Breast epithelium (tissue), 4 donors: ENCODE measurements at regions not wholly inside any gene's neighbourhood (a gene's known extent, or its start where the extent isn't known, plus 50 kb on each side); places are given as distances from the start of the nearest gene placed in this dataset.
A peak's percentile ranks its signal among the peaks of the same experiment; 100 is the strongest.

Experiments used
- DNase-seq, 2 donors: peaks; one replicate each; pipeline ENCODE4 v3.0.0-alpha.2; 2019; ENCODE audit warnings: low spot score in 2 of 2
- H3K27ac ChIP-seq, 2 donors: fragments of 200-600 bp; sonication (generic) in 1 of 2; one replicate each; pipeline ENCODE4 v1.5.1; 2016 to 2019; ENCODE audit warnings: mild to moderate bottlenecking in 1 of 2
- H3K27me3 ChIP-seq, 2 donors: fragments of 200-600 bp; sonication (generic) in 1 of 2; one replicate each; pipeline versions ENCODE4 v1.5.1 to v1.6.0; 2017 to 2019; ENCODE audit warnings: control low read depth in 1 of 2, mild to moderate bottlenecking in 1 of 2
- H3K36me3 ChIP-seq: fragments of 200-600 bp; one replicate; pipeline ENCODE4 v1.5.1; 2019
- H3K4me1 ChIP-seq, 2 donors: fragments of 200-600 bp; sonication (generic); one replicate each; pipeline ENCODE4 v1.5.1; 2016 to 2019; ENCODE audit warnings: control low read depth in 1 of 2
- H3K4me3 ChIP-seq, 3 donors: fragments of 200-600 bp; sonication (generic); 1 replicate in 2 of 3; 2 replicates in 1 of 3; pipeline ENCODE4 v1.5.1; 2016 to 2019; ENCODE audit warnings: mild to moderate bottlenecking in 3 of 3, moderate library complexity in 2 of 3
- H3K9me3 ChIP-seq, 2 donors: fragments of 200-600 bp; sonication (generic) in 1 of 2; one replicate each; pipeline ENCODE4 v1.5.1; 2016 to 2019; ENCODE audit warnings: control low read depth in 1 of 2
- CTCF ChIP-seq, 3 donors: fragments of 450-650 bp; IDR thresholded peaks; one replicate each; pipeline ENCODE4 v1.5.1; 2016 to 2017; ENCODE audit warnings: antibody characterized with exemption in 3 of 3, mild to moderate bottlenecking in 3 of 3, moderate library complexity in 3 of 3
- POLR2A ChIP-seq: fragments of 450-650 bp; IDR thresholded peaks from one replicate; pipeline ENCODE4 v1.6.1; 2016; ENCODE audit warnings: antibody characterized with exemption, mild to moderate bottlenecking, moderate library complexity
- POLR2AphosphoS5 ChIP-seq, 3 donors: sonication (generic); formaldehyde crosslinking; IDR thresholded peaks; one replicate each; pipeline ENCODE4 v1.6.1; 2017; ENCODE audit warnings: antibody characterized with exemption in 3 of 3
- intact Hi-C: fragments of 100-400 bp; cut with DNase I; formaldehyde crosslinking; loops from one replicate; pipeline ENCODE4 v1.15.1; 2023; ENCODE audit warnings: low total_unique reads

- no peak for TF ChIP-seq POLR2AphosphoS5 (IDR thresholded peaks at IDR 0.05)
- no peak for TF ChIP-seq CTCF (IDR thresholded peaks at IDR 0.05)
- no peak for TF ChIP-seq POLR2A
- Histone ChIP-seq H3K4me1 (no peaks in the 10 kb centered on the region), H3K27me3 (no peaks in the 10 kb centered on the region), H3K9me3 (peaks cover 0 to 2% of the 10 kb centered on the region in 2 donors), H3K27ac (no peak overlapping the region), H3K4me3 (no peak overlapping the region), H3K36me3 (no peaks in the 10 kb centered on the region)
- DNase-seq, result no peak
- intact Hi-C loops, result no loop called here
These were observed 942.9 kb upstream of the KLHL29 start for GRCh38 chr2:22442051-22442450.

GRCh38 chr2:22444281-22444680 is 940.7 kb upstream of the KLHL29 start:
- no peak for TF ChIP-seq POLR2AphosphoS5 (IDR thresholded peaks at IDR 0.05)
- TF ChIP-seq CTCF (IDR thresholded peaks at IDR 0.05), result no peak
- no peak for TF ChIP-seq POLR2A
- Histone ChIP-seq H3K9me3 (peaks cover 0 to 10% of the 10 kb centered on the region in 2 donors), H3K36me3 (no peaks in the 10 kb centered on the region), H3K27me3 (no peaks in the 10 kb centered on the region), H3K4me3 (no peak overlapping the region), H3K27ac (no peak overlapping the region), H3K4me1 (no peaks in the 10 kb centered on the region)
- intact Hi-C loops, result no loop called here
- no peak for DNase-seq

- Histone ChIP-seq H3K36me3 (no peaks in the 10 kb centered on the region), H3K4me1 (no peaks in the 10 kb centered on the region), H3K27me3 (no peaks in the 10 kb centered on the region), H3K4me3 (no peak overlapping the region), H3K9me3 (peaks cover 0 to 10% of the 10 kb centered on the region in 2 donors), H3K27ac (no peak overlapping the region)
- TF ChIP-seq POLR2A (no peak), POLR2AphosphoS5 (IDR thresholded peaks at IDR 0.05) (no peak), CTCF (IDR thresholded peaks at IDR 0.05) (no peak)
- intact Hi-C loops, result no loop called here
- DNase-seq, result no peak
These were observed 935.3 kb upstream of the KLHL29 start for GRCh38 chr2:22449696-22450095.

GRCh38 chr2:22450831-22451230 is 934.1 kb upstream of the KLHL29 start:
- DNase-seq, result peak; percentile 22 to 53
- intact Hi-C loops, result no loop called here

GRCh38 chr2:22454826-22455485 is 930.0 kb upstream of the KLHL29 start:
- intact Hi-C loops, result no loop called here
- DNase-seq, result no peak
- H3K4me3 ChIP-seq, result no peak overlapping the region
- no peaks in the 10 kb centered on the region for H3K27me3 ChIP-seq
- H3K27ac ChIP-seq, result no peak overlapping the region
- no peaks in the 10 kb centered on the region for H3K4me1 ChIP-seq
- no peaks in the 10 kb centered on the region for H3K36me3 ChIP-seq
- H3K9me3 ChIP-seq, result no peaks in the 10 kb centered on the region
- TF ChIP-seq POLR2A (no peak), CTCF (IDR thresholded peaks at IDR 0.05) (no peak), POLR2AphosphoS5 (IDR thresholded peaks at IDR 0.05) (no peak)

More at GRCh38 chr2:22450831-22451230, 934.1 kb upstream of the KLHL29 start:
- H3K36me3 ChIP-seq, result no peaks in the 10 kb centered on the region
- H3K27ac ChIP-seq, result no peak overlapping the region
- peaks cover 0 to 10% of the 10 kb centered on the region in 2 donors for H3K9me3 ChIP-seq
- H3K27me3 ChIP-seq, result no peaks in the 10 kb centered on the region
- H3K4me3 ChIP-seq, result no peak overlapping the region
- H3K4me1 ChIP-seq, result no peaks in the 10 kb centered on the region
- TF ChIP-seq CTCF (IDR thresholded peaks at IDR 0.05), result no peak
